ENCODE measurements at regions not wholly inside any gene's neighbourhood (a gene's known extent, or its start where the extent isn't known, plus 50 kb on each side); places are given as distances from the start of the nearest gene placed in this dataset.

GRCh38 chr5:133763744-133764143 is 151.4 kb upstream of the FSTL4 start:
- no peak for DNase-seq

DNA sequence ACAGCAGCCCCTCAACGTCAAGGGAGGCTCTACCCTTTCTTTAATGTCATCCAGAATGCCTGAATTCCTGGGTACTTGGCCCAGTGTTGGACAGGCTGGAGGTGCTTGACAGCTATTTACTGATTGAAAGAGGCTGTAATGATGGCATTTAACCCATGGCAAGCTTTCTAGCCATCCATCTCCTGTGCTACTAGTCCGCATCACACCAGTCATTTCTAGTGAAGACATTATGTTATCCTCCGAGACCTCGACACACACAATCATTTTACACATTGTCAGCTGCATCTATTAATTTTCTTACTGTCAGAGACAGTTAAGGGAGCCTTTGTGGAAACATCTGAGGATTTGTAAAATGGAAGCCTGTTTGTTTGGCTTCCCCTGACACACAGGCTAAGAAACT is 149.3 kb upstream of the FSTL4 start:
- no peak for DNase-seq

GRCh38 chr5:133760532-133760931 is 148.2 kb upstream of the FSTL4 start:
- no peak for DNase-seq

- no peak for DNase-seq
These were observed 146.3 kb upstream of the FSTL4 start for GRCh38 chr5:133758641-133759040.

GRCh38 chr5:133757396-133757945 is 145.1 kb upstream of the FSTL4 start:
- DNase-seq, result no peak

DNA sequence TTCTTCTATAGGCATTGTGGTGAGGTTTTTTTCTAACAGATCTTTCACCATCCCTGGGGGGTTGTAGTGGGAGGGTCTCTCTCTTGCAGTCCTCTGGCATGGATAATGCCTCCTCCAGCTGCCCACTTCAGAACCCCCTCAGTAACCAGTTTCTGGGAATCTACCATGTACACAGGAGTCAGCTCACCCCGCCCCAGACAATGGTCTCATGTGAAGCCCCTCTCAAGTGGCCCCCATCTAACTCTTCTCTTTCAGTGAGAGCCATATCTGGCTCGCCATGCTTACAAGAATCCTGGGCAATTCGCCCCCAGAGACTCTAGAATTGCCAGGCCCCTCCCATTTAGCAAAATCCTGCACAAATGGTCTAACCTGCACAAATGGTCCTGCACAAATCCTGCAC is 144.4 kb upstream of the FSTL4 start:
- DNase-seq, result no peak

- no peak for DNase-seq
These were observed 143.7 kb upstream of the FSTL4 start for GRCh38 chr5:133756036-133756435.

GRCh38 chr5:133754575-133755169 is 142.3 kb upstream of the FSTL4 start:
- no peak for DNase-seq

GRCh38 chr5:133753856-133754255 is 141.5 kb upstream of the FSTL4 start:
- DNase-seq, result no peak

DNA sequence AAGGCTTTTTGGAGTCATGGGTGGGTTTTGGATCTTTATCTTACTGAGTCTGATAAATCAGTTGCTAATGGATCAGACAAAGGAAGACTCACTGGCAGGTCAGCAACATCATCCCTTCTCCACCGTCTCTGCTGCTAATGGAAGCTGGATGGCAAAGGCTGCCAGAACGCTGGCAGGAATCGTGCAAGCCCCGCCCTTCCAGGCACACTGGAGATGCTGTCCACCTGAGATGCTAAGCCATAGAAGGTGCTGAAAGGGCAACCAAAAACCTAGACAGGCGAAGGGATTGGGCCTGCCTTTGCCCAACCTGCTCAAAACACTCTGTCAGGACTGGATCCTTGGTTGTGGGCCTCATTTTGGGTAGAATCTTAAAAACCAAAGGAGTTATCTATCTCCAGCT is 139.5 kb upstream of the FSTL4 start:
- DNase-seq, result no peak

- no peak for DNase-seq
These were observed 139.1 kb upstream of the FSTL4 start for GRCh38 chr5:133751421-133751820.

DNA sequence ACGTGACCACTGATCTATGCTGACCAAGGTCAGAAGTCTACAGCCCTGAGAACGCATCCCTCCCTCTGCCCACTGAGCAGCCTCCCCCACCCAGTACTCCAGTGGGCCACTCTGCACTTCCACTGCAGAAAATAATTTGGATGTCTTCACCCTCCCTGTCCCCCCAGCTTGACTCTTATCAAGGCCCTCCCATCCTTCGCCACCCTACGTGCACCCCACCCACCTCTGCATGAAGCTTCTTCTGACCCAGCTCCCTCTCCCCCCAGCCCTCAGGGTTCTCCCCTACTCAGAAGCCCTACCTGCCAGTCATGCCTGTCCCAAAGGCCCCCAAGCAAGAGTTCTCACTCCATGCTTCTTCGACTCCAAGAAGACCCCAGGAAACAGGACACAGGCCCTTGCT is 138.5 kb upstream of the FSTL4 start:
- no peak for DNase-seq

- DNase-seq, result no peak
These were observed 138.0 kb upstream of the FSTL4 start for GRCh38 chr5:133750356-133750755.

DNA sequence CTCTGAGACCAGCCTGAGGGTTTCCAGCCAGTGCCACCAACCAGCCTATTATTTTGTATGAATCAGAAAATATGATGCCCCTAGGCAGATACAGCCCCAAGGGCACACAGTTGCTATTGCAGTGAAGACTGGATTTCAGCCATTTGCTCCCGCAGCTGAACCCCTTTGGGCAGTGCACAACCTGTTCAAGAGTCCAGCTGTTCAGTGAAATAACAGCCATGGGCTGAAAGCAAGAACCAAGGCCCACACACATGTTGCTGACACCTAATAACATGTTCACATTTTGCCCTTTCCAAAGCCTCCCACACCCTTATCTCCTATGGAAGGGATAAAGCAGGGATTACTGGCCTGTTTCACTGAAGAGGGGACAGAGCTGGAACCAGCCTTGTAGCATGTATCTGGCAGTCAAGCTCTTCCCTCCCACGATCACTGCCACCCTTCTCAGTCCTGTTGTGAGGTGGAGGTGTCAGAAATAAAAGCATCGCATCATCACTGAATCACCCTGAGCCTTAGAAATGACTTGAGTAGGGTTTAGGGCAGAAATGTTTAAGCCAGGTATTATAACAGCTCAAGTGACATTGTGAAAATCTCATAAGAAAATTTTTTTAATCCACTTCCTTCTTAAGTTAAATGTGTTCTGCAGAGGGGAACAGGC is 137.1 kb upstream of the FSTL4 start:
- no peak for DNase-seq

DNA sequence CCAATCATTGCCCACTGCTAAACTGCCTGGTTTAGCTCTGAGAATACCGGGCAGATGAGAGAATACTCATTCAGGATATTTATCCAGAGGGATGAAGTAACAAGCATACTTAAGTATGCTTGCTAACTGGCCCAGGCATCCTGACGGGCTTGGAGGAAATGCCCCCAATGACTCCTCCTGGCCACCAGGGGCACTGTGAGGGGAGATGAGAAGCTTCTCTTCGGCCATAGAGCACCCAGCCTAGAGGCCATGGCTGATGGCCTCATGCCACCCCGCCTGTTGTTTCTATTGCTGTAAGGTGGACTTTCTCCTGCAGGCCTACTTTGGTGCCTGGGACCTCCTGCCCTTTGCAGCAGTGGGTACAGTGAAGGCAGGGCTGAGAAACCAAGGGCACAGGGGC is 134.5 kb upstream of the FSTL4 start:
- DNase-seq, result no peak

DNA sequence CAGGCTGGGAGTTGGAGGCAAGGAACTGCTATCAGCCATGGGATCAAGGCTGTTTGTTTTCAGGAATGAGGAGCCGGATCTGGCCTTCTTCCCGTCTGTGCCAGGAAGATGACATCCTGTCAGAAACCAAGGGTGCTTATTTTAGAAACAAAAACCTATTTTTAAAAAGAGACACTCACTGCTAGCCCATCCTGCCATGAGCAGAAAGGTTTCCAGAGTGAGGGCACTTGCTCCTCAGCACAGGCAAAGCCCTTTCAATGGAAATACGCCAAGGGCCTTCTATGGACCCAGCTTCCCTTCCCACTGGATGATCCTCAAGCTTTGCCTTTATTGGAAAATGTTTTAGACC is 132.6 kb upstream of the FSTL4 start:
- DNase-seq, result no peak

- DNase-seq, result no peak
These were observed 132.0 kb upstream of the FSTL4 start for GRCh38 chr5:133744051-133744959.

- DNase-seq, result no peak
These were observed 130.2 kb upstream of the FSTL4 start for GRCh38 chr5:133742431-133742988.

- no peak for DNase-seq
These were observed 129.5 kb upstream of the FSTL4 start for GRCh38 chr5:133741818-133742355.

- DNase-seq, result no peak
These were observed 129.1 kb upstream of the FSTL4 start for GRCh38 chr5:133741396-133741795.

- DNase-seq, result no peak
These were observed 126.9 kb upstream of the FSTL4 start for GRCh38 chr5:133739181-133739780.

- no peak for DNase-seq
These were observed 125.9 kb upstream of the FSTL4 start for GRCh38 chr5:133738271-133738670.

Measured in right kidney (tissue), 1 donor.